ENCODE measurements at regions not wholly inside any gene's neighbourhood (a gene's known extent, or its start where the extent isn't known, plus 50 kb on each side); places are given as distances from the start of the nearest gene placed in this dataset.

- no peak for TF ChIP-seq EZH2 (IDR thresholded peaks at IDR 0.05; ENCODE audit: insufficient read depth, low read length)
- TF ChIP-seq, protein P1, sequence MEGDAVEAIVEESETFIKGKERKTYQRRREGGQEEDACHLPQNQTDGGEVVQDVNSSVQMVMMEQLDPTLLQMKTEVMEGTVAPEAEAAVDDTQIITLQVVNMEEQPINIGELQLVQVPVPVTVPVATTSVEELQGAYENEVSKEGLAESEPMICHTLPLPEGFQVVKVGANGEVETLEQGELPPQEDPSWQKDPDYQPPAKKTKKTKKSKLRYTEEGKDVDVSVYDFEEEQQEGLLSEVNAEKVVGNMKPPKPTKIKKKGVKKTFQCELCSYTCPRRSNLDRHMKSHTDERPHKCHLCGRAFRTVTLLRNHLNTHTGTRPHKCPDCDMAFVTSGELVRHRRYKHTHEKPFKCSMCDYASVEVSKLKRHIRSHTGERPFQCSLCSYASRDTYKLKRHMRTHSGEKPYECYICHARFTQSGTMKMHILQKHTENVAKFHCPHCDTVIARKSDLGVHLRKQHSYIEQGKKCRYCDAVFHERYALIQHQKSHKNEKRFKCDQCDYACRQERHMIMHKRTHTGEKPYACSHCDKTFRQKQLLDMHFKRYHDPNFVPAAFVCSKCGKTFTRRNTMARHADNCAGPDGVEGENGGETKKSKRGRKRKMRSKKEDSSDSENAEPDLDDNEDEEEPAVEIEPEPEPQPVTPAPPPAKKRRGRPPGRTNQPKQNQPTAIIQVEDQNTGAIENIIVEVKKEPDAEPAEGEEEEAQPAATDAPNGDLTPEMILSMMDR (IDR thresholded peaks at IDR 0.05; ENCODE audit: insufficient read depth, low read depth, low read length), result no peak
Measured at GRCh38 chr13:78876915-78877549, 218.1 kb upstream of the OBI1 start.

Measured in astrocyte (in vitro differentiated cells and primary cell).